ENCODE measurements at regions not wholly inside any gene's neighbourhood (a gene's known extent, or its start where the extent isn't known, plus 50 kb on each side); places are given as distances from the start of the nearest gene placed in this dataset.

GRCh38 chr7:1378610-1379601 is 80.4 kb downstream of the MICALL2 start:
- no peaks in the 10 kb centered on the region for H4K20me1 ChIP-seq (ENCODE audit: insufficient read depth, low read depth, low read length)
- H2AFZ ChIP-seq (ENCODE audit: low read length) = no peak overlapping the region
- no peaks in the 10 kb centered on the region for H3K9me3 ChIP-seq (ENCODE audit: low read length)
- H3K9me2 ChIP-seq (replicated peaks; ENCODE audit: insufficient read depth, low read length) = peaks cover 5% of the 10 kb centered on the region; the same call in 1 of the 2 replicates
- H3K36me3 ChIP-seq (ENCODE audit: insufficient read depth, low read length) = no peaks in the 10 kb centered on the region
- no peak for DNase-seq
- H3K9ac ChIP-seq (ENCODE audit: low read length) = no peak overlapping the region
- no peaks in the 10 kb centered on the region for H3K27me3 ChIP-seq (ENCODE audit: low read length)
- H3K4me3 ChIP-seq (ENCODE audit: low read length) = no peak overlapping the region
- H3K79me2 ChIP-seq (ENCODE audit: low read length) = no peaks in the 10 kb centered on the region
- H3K27ac ChIP-seq (ENCODE audit: low read length) = no peak overlapping the region
- no peak overlapping the region for H3K4me2 ChIP-seq (ENCODE audit: low read depth, low read length, poor library complexity, severe bottlenecking)
- H3K4me1 ChIP-seq (ENCODE audit: low read length) = peaks cover 4% of the 10 kb centered on the region; the same call in 1 of the 2 replicates

- H3K27me3 ChIP-seq (ENCODE audit: low read length) = no peaks in the 10 kb centered on the region
- peaks cover 5% of the 10 kb centered on the region; the same call in 1 of the 2 replicates for H3K9me2 ChIP-seq (replicated peaks; ENCODE audit: insufficient read depth, low read length)
- H3K4me2 ChIP-seq (ENCODE audit: low read depth, low read length, poor library complexity, severe bottlenecking) = no peak overlapping the region
- no peak overlapping the region for H3K9ac ChIP-seq (ENCODE audit: low read length)
- peaks cover 4% of the 10 kb centered on the region; the same call in 1 of the 2 replicates for H3K4me1 ChIP-seq (ENCODE audit: low read length)
- H3K79me2 ChIP-seq (ENCODE audit: low read length) = no peaks in the 10 kb centered on the region
- no peaks in the 10 kb centered on the region for H3K36me3 ChIP-seq (ENCODE audit: insufficient read depth, low read length)
- H3K9me3 ChIP-seq (ENCODE audit: low read length) = no peaks in the 10 kb centered on the region
- no peak overlapping the region for H3K4me3 ChIP-seq (ENCODE audit: low read length)
- no peaks in the 10 kb centered on the region for H4K20me1 ChIP-seq (ENCODE audit: insufficient read depth, low read depth, low read length)
- no peak for DNase-seq
- H3K27ac ChIP-seq (ENCODE audit: low read length) = no peak overlapping the region
- H2AFZ ChIP-seq (ENCODE audit: low read length) = no peak overlapping the region
Measured at GRCh38 chr7:1380231-1380815, 78.9 kb downstream of the MICALL2 start.

- Histone ChIP-seq H3K4me3 (ENCODE audit: low read length) (no peak overlapping the region), H3K9ac (ENCODE audit: low read length) (no peak overlapping the region), H2AFZ (ENCODE audit: low read length) (no peak overlapping the region), H3K9me3 (ENCODE audit: low read length) (no peaks in the 10 kb centered on the region), H3K9me2 (replicated peaks; ENCODE audit: insufficient read depth, low read length) (peaks cover 5% of the 10 kb centered on the region; the same call in 1 of the 2 replicates), H3K27ac (ENCODE audit: low read length) (no peak overlapping the region), H3K27me3 (ENCODE audit: low read length) (no peaks in the 10 kb centered on the region), H4K20me1 (ENCODE audit: insufficient read depth, low read depth, low read length) (no peaks in the 10 kb centered on the region), H3K4me1 (ENCODE audit: low read length) (peaks cover 4% of the 10 kb centered on the region; the same call in 1 of the 2 replicates), H3K79me2 (ENCODE audit: low read length) (no peaks in the 10 kb centered on the region), H3K36me3 (ENCODE audit: insufficient read depth, low read length) (no peaks in the 10 kb centered on the region), H3K4me2 (ENCODE audit: low read depth, low read length, poor library complexity, severe bottlenecking) (no peak overlapping the region)
- DNase-seq = no peak
Measured at GRCh38 chr7:1380821-1381580, 78.3 kb downstream of the MICALL2 start.

- Histone ChIP-seq H3K4me3 (ENCODE audit: low read length) (no peak overlapping the region), H3K4me1 (ENCODE audit: low read length) (no peaks in the 10 kb centered on the region), H4K20me1 (ENCODE audit: insufficient read depth, low read depth, low read length) (no peaks in the 10 kb centered on the region), H3K4me2 (ENCODE audit: low read depth, low read length, poor library complexity, severe bottlenecking) (no peak overlapping the region), H3K9ac (ENCODE audit: low read length) (no peak overlapping the region), H3K36me3 (ENCODE audit: insufficient read depth, low read length) (no peaks in the 10 kb centered on the region), H3K27me3 (ENCODE audit: low read length) (no peaks in the 10 kb centered on the region), H3K79me2 (ENCODE audit: low read length) (no peaks in the 10 kb centered on the region), H3K9me3 (ENCODE audit: low read length) (no peaks in the 10 kb centered on the region), H3K9me2 (replicated peaks; ENCODE audit: insufficient read depth, low read length) (peaks cover 5% of the 10 kb centered on the region; the same call in 1 of the 2 replicates), H3K27ac (ENCODE audit: low read length) (no peak overlapping the region), H2AFZ (ENCODE audit: low read length) (no peak overlapping the region)
- no peak for DNase-seq
Measured at GRCh38 chr7:1382553-1383397, 76.5 kb downstream of the MICALL2 start.

- no peak for DNase-seq
- Histone ChIP-seq H3K27me3 (ENCODE audit: low read length) (no peaks in the 10 kb centered on the region), H3K9ac (ENCODE audit: low read length) (no peak overlapping the region)
Measured at GRCh38 chr7:1383398-1384112, 75.7 kb downstream of the MICALL2 start.

GRCh38 chr7:1384113-1384415 is 75.2 kb downstream of the MICALL2 start:
- Histone ChIP-seq H3K9me2 (replicated peaks; ENCODE audit: insufficient read depth, low read length) (no peaks in the 10 kb centered on the region; the same call in 1 of the 2 replicates), H3K4me1 (ENCODE audit: low read length) (no peaks in the 10 kb centered on the region), H3K36me3 (ENCODE audit: insufficient read depth, low read length) (no peaks in the 10 kb centered on the region), H3K9ac (ENCODE audit: low read length) (no peak overlapping the region), H4K20me1 (ENCODE audit: insufficient read depth, low read depth, low read length) (no peaks in the 10 kb centered on the region), H3K9me3 (ENCODE audit: low read length) (no peaks in the 10 kb centered on the region), H3K4me3 (ENCODE audit: low read length) (no peak overlapping the region), H3K27ac (ENCODE audit: low read length) (no peak overlapping the region), H3K4me2 (ENCODE audit: low read depth, low read length, poor library complexity, severe bottlenecking) (no peak overlapping the region), H2AFZ (ENCODE audit: low read length) (no peak overlapping the region), H3K27me3 (ENCODE audit: low read length) (no peaks in the 10 kb centered on the region), H3K79me2 (ENCODE audit: low read length) (no peaks in the 10 kb centered on the region)
- DNase-seq = no peak

More at GRCh38 chr7:1383398-1384112, 75.7 kb downstream of the MICALL2 start:
- Histone ChIP-seq H3K4me2 (ENCODE audit: low read depth, low read length, poor library complexity, severe bottlenecking) (no peak overlapping the region), H3K9me3 (ENCODE audit: low read length) (no peaks in the 10 kb centered on the region), H3K36me3 (ENCODE audit: insufficient read depth, low read length) (no peaks in the 10 kb centered on the region), H4K20me1 (ENCODE audit: insufficient read depth, low read depth, low read length) (no peaks in the 10 kb centered on the region), H3K79me2 (ENCODE audit: low read length) (no peaks in the 10 kb centered on the region), H3K4me1 (ENCODE audit: low read length) (no peaks in the 10 kb centered on the region), H3K27ac (ENCODE audit: low read length) (no peak overlapping the region), H3K4me3 (ENCODE audit: low read length) (no peak overlapping the region), H3K9me2 (replicated peaks; ENCODE audit: insufficient read depth, low read length) (peaks cover 3% of the 10 kb centered on the region; the same call in 1 of the 2 replicates), H2AFZ (ENCODE audit: low read length) (no peak overlapping the region)

Data from Karpas-422 (cell line).